ENCODE measurements at regions not wholly inside any gene's neighbourhood (a gene's known extent, or its start where the extent isn't known, plus 50 kb on each side); places are given as distances from the start of the nearest gene placed in this dataset.

GRCh38 chr3:34919025-34919424 is 720.3 kb upstream of the ARPP21 start:
- peaks cover 0 to 12% (median 0%) of the 10 kb centered on the region in 8 donors for H3K9me3 ChIP-seq
- intact Hi-C loops (cut with DNase I; ENCODE audit: low total_unique reads) = no loop called here
- DNase-seq = no peak
- H3K36me3 ChIP-seq = no peaks in the 10 kb centered on the region
- H3K4me3 ChIP-seq = no peak overlapping the region
- no peak overlapping the region for H3K27ac ChIP-seq
- no peaks in the 10 kb centered on the region for H3K4me1 ChIP-seq
- TF ChIP-seq, protein P1, sequence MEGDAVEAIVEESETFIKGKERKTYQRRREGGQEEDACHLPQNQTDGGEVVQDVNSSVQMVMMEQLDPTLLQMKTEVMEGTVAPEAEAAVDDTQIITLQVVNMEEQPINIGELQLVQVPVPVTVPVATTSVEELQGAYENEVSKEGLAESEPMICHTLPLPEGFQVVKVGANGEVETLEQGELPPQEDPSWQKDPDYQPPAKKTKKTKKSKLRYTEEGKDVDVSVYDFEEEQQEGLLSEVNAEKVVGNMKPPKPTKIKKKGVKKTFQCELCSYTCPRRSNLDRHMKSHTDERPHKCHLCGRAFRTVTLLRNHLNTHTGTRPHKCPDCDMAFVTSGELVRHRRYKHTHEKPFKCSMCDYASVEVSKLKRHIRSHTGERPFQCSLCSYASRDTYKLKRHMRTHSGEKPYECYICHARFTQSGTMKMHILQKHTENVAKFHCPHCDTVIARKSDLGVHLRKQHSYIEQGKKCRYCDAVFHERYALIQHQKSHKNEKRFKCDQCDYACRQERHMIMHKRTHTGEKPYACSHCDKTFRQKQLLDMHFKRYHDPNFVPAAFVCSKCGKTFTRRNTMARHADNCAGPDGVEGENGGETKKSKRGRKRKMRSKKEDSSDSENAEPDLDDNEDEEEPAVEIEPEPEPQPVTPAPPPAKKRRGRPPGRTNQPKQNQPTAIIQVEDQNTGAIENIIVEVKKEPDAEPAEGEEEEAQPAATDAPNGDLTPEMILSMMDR (IDR thresholded peaks at IDR 0.05 in 8 of 11, conservative IDR thresholded peaks at IDR 0.05 in 3 of 11) = no peak
- TF ChIP-seq POLR2A (IDR thresholded peaks at IDR 0.05) = no peak
- TF ChIP-seq POLR2AphosphoS5 (IDR thresholded peaks at IDR 0.05) = no peak
- no peaks in the 10 kb centered on the region for H3K27me3 ChIP-seq (replicated peaks in 1 of 7)

DNA sequence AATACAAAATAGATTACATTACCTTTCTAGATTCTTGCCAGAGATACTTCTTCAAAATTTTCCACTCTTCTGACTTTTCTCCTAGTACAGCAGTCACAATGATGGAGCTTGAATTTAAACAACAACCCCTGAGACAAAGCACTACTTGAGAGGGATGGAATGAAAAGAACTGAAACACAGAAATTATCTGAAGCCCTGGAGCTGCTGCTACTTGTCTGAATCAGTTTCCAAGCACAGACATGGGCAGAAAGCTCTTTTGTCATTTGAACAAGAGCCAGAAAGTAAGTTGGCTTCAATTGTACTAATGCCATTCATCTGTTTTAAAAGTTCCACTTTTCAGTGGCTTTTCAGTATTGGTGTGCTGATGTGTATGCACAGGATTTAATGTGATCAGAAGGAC is 718.5 kb upstream of the ARPP21 start:
- Histone ChIP-seq H3K9me3 (peaks cover 0 to 12% (median 0%) of the 10 kb centered on the region in 8 donors), H3K4me1 (no peaks in the 10 kb centered on the region), H3K27ac (no peak overlapping the region), H3K4me3 (no peak overlapping the region), H3K27me3 (replicated peaks in 1 of 7) (no peaks in the 10 kb centered on the region), H3K36me3 (no peaks in the 10 kb centered on the region)
- intact Hi-C loops (cut with DNase I; ENCODE audit: low total_unique reads) = no loop called here
- no peak for DNase-seq
- TF ChIP-seq POLR2A (IDR thresholded peaks at IDR 0.05) (no peak), POLR2AphosphoS5 (IDR thresholded peaks at IDR 0.05) (no peak)
- TF ChIP-seq, protein P1 (IDR thresholded peaks at IDR 0.05 in 8 of 11, conservative IDR thresholded peaks at IDR 0.05 in 3 of 11) = no peak

DNA sequence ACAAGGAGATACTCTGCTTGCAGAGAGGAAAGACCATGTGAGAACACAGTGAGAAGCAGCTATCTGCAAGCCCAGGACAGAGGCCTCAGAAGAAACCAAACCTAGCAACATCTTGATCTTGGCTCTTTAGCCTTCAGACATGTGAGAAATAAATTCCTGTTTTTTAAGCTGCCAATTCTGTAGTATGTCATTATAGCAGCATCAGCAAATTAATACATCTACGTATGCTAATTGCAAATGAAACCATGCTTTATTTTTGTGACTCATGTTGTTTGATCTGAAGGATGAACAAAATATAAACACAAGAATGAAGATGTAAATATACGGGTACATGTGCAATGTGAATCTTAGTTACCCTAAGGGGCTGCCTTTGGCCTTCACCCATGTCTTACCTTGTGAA is 714.4 kb upstream of the ARPP21 start:
- TF ChIP-seq, protein P1 (IDR thresholded peaks at IDR 0.05 in 8 of 11, conservative IDR thresholded peaks at IDR 0.05 in 3 of 11) = no peak
- no peak for TF ChIP-seq POLR2AphosphoS5 (IDR thresholded peaks at IDR 0.05)
- TF ChIP-seq POLR2A (IDR thresholded peaks at IDR 0.05) = no peak
- H3K27me3 ChIP-seq (replicated peaks in 1 of 7) = no peaks in the 10 kb centered on the region
- no peaks in the 10 kb centered on the region for H3K4me1 ChIP-seq
- 81 to 93% (median 84%) methylated on average over 2 of the region's 2 CpGs for WGBS, 5 donors
- no peaks in the 10 kb centered on the region for H3K9me3 ChIP-seq
- no peak overlapping the region for H3K4me3 ChIP-seq
- intact Hi-C loops (cut with DNase I; ENCODE audit: low total_unique reads) = no loop called here
- no peaks in the 10 kb centered on the region for H3K36me3 ChIP-seq
- no peak overlapping the region for H3K27ac ChIP-seq
- no peak for DNase-seq

DNA sequence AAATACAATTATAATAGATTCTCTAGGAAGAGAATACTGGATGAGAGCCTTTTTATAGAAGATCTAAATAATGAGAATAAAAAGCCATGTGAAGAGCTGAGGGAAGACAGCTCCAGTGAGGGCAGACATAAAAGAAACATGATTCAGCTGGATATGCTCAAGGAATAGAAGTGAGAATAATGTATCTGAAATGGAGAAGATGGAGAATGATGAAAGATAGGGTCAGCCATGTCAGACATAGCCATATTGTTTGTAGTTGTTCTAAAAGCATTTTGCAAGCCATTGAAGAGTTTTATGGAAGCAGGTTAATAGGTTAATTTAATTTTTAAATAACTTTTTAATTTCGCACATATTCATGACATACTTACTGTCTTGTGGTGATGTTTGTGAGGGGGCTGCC is 713.5 kb upstream of the ARPP21 start:
- TF ChIP-seq POLR2AphosphoS5 (IDR thresholded peaks at IDR 0.05) (no peak), POLR2A (IDR thresholded peaks at IDR 0.05) (no peak)
- TF ChIP-seq, protein P1 (IDR thresholded peaks at IDR 0.05 in 8 of 11, conservative IDR thresholded peaks at IDR 0.05 in 3 of 11) = no peak
- Histone ChIP-seq H3K4me1 (no peaks in the 10 kb centered on the region), H3K9me3 (peaks cover 0 to 8% (median 5%) of the 10 kb centered on the region in 8 donors), H3K27me3 (replicated peaks in 1 of 7) (no peaks in the 10 kb centered on the region), H3K27ac (no peak overlapping the region), H3K4me3 (no peak overlapping the region), H3K36me3 (no peaks in the 10 kb centered on the region)
- DNase-seq = no peak
- intact Hi-C loops (cut with DNase I; ENCODE audit: low total_unique reads) = no loop called here
- WGBS, 5 donors = 74 to 83% (median 79%) methylated on average over 1 of the region's 1 CpG

Measured in spleen (tissue), 11 donors.